ENCODE measurements at regions not wholly inside any gene's neighbourhood (a gene's known extent, or its start where the extent isn't known, plus 50 kb on each side); places are given as distances from the start of the nearest gene placed in this dataset.
"Not testable (repeated sequence)": the region's sequence is repeated elsewhere in the genome, so short reads cannot be mapped to it uniquely, and the experiment has no call there.

- H3K4me1 ChIP-seq (ENCODE audit: insufficient read depth): no peaks in the 10 kb centered on the region
- H3K4me3 ChIP-seq (ENCODE audit: low read depth, low read length): no peak overlapping the region
- DNase-seq (ENCODE audit: extremely low spot score): no peak
- H3K36me3 ChIP-seq (ENCODE audit: insufficient read depth): no peaks in the 10 kb centered on the region
- H3K27ac ChIP-seq (ENCODE audit: low read depth): no peak overlapping the region
- WGBS: 75% methylated on average over 9 of the region's 9 CpGs
These were observed 357.8 kb upstream of the ST8SIA4 start for GRCh38 chr5:101260857-101261256.

- no peak for DNase-seq (ENCODE audit: extremely low spot score)
- 76% methylated on average over 4 of the region's 4 CpGs for WGBS
- no peak overlapping the region for H3K4me3 ChIP-seq (ENCODE audit: low read depth, low read length)
- no peaks in the 10 kb centered on the region for H3K36me3 ChIP-seq (ENCODE audit: insufficient read depth)
- no peaks in the 10 kb centered on the region for H3K4me1 ChIP-seq (ENCODE audit: insufficient read depth)
- H3K27ac ChIP-seq (ENCODE audit: low read depth): no peak overlapping the region
These were observed 350.0 kb upstream of the ST8SIA4 start for GRCh38 chr5:101253096-101253495.

- H3K27ac ChIP-seq (ENCODE audit: low read depth): no peak overlapping the region
- no peak overlapping the region for H3K4me3 ChIP-seq (ENCODE audit: low read depth, low read length)
- WGBS: 91% methylated on average over 1 of the region's 1 CpG
- DNase-seq (ENCODE audit: extremely low spot score): no peak
- no peaks in the 10 kb centered on the region for H3K4me1 ChIP-seq (ENCODE audit: insufficient read depth)
- no peaks in the 10 kb centered on the region for H3K36me3 ChIP-seq (ENCODE audit: insufficient read depth)
These were observed 341.5 kb upstream of the ST8SIA4 start for GRCh38 chr5:101244621-101245020.

DNA sequence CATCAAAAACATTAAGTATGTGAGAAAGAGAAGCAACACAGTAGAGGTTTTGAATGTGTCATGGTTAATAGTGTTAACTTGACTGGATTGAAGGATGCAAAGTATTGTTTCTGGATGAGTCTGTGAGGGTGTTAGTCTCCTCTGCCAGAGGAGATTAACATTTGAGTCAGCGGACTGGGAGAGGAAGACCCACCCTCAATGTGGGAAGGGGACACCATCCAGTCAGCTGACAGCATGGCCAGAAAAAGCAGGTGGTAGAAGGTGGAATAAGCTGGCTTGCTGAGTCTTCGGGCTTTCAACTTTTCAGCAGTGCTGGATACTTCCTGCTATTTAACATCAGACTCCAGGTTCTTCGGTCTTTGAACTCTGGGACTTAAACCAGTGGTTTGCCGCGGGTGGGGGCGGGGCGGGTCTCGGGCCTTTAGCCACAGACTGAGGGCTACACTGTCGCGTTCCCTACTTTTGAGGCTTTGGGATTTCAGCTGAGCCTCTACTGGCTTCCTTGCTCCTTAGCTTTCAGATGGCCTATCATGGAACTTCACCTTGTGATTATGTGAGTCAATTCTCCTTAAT, 309.9 kb upstream of the ST8SIA4 start:
- Histone ChIP-seq H3K4me3 (ENCODE audit: low read depth, low read length) (no peak overlapping the region), H3K36me3 (ENCODE audit: insufficient read depth) (no peaks in the 10 kb centered on the region), H3K4me1 (ENCODE audit: insufficient read depth) (no peaks in the 10 kb centered on the region), H3K27ac (ENCODE audit: low read depth) (no peak overlapping the region)
- no peak for DNase-seq (ENCODE audit: extremely low spot score)
- 71% methylated on average over 10 of the region's 10 CpGs for WGBS

DNA sequence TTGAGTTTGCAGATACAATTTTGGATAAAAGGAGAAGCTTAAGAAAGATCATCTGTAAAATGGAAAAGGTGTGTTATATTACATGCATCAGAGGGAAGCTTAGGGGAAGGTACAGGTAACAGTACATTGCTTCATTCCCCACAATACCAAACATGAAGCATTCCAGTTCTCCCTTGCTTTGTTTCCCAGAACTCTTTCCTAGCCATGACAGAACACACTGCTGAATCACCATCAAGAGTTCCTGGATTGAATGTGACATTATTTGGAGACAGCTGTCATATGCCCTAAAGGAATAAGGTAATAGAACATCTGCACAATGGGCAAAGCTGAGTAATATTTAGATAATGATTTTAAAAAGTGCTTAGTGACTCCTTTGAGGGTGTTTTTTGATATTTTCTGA, 303.5 kb upstream of the ST8SIA4 start:
- H3K4me3 ChIP-seq (ENCODE audit: low read depth, low read length): no peak overlapping the region
- no peaks in the 10 kb centered on the region for H3K4me1 ChIP-seq (ENCODE audit: insufficient read depth)
- DNase-seq (ENCODE audit: extremely low spot score): no peak
- H3K27ac ChIP-seq (ENCODE audit: low read depth): no peak overlapping the region
- no peaks in the 10 kb centered on the region for H3K36me3 ChIP-seq (ENCODE audit: insufficient read depth)

- H3K4me3 ChIP-seq (ENCODE audit: low read depth, low read length); DNase-seq (ENCODE audit: extremely low spot score); H3K36me3 ChIP-seq (ENCODE audit: insufficient read depth); H3K27ac ChIP-seq (ENCODE audit: low read depth); H3K4me1 ChIP-seq (ENCODE audit: insufficient read depth): not testable (repeated sequence)
- WGBS: 75% methylated on average over 3 of the region's 3 CpGs
These were observed 302.0 kb upstream of the ST8SIA4 start for GRCh38 chr5:101205065-101205464.

- H3K27ac ChIP-seq (ENCODE audit: low read depth); H3K36me3 ChIP-seq (ENCODE audit: insufficient read depth); H3K4me1 ChIP-seq (ENCODE audit: insufficient read depth); H3K4me3 ChIP-seq (ENCODE audit: low read depth, low read length); DNase-seq (ENCODE audit: extremely low spot score): not testable (repeated sequence)
- WGBS: 76% methylated on average over 10 of the region's 10 CpGs
These were observed 277.3 kb upstream of the ST8SIA4 start for GRCh38 chr5:101180365-101180764.

DNA sequence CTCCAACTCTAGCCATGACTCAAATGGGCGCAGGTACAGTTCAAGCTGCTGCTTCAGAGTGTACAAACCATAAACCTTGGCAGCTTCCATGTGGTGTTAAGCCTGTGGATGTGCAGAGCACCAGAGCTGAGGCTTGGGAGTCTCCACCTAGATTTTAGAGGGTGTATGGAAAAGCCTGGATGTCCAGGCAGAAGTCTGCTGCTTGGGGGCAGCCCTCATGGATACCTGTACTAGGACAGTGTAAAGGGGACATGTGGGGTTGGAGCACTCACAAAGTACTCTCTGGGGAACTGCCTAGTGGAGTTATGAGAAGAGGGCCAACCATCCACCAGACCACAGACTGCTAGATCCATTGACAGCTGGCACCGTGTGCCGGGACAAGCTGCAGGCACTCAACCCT, 273.5 kb upstream of the ST8SIA4 start:
- no peak for DNase-seq (ENCODE audit: extremely low spot score)
- Histone ChIP-seq H3K4me1 (ENCODE audit: insufficient read depth) (no peaks in the 10 kb centered on the region), H3K4me3 (ENCODE audit: low read depth, low read length) (no peak overlapping the region), H3K27ac (ENCODE audit: low read depth) (no peak overlapping the region), H3K36me3 (ENCODE audit: insufficient read depth) (no peaks in the 10 kb centered on the region)
- 95% methylated on average over 3 of the region's 3 CpGs for WGBS

DNA sequence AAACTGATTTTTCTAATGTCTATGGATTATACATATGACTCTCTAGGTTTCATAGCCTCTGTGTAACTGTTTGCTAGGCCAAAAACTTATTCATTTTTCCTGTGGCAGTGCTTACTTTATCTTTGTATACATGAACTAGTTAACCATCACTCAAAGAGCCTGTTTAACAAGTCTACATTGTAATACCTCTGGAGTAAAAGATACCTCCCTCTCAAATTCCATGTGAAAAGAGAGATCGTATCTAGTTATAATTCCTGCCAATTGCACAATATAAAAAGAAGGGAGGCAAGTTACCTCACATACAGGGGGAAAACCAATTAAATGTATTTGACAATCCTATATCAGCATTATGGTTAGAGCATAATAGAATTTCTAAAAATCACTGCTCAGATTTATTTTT, 271.9 kb upstream of the ST8SIA4 start:
- 28% methylated on average over 1 of the region's 1 CpG for WGBS
- Histone ChIP-seq H3K36me3 (ENCODE audit: insufficient read depth) (no peaks in the 10 kb centered on the region), H3K4me1 (ENCODE audit: insufficient read depth) (no peaks in the 10 kb centered on the region), H3K4me3 (ENCODE audit: low read depth, low read length) (no peak overlapping the region), H3K27ac (ENCODE audit: low read depth) (no peak overlapping the region)
- DNase-seq (ENCODE audit: extremely low spot score): no peak

DNA sequence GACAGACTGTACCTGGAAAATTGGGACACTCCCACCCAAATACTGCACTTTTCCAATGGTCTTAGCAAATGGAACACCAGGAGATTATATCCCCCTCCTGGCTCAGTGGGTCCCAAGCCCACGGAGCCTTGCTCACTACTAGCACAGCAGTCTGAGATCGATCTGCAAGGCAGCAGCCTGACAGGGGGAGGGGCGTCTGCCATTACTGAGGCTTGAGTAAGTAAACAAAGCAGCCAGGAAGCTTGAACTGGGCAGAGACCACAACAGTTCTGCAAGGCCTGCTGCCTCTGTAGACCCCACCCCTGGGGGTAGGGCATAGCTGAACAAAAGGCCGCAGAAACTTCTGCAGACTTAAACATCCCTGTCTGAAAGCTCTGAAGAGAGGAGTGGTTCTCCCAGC, 260.0 kb upstream of the ST8SIA4 start:
- Histone ChIP-seq H3K27ac (ENCODE audit: low read depth) (no peak overlapping the region), H3K4me1 (ENCODE audit: insufficient read depth) (no peaks in the 10 kb centered on the region), H3K4me3 (ENCODE audit: low read depth, low read length) (no peak overlapping the region), H3K36me3 (ENCODE audit: insufficient read depth) (no peaks in the 10 kb centered on the region)
- no peak for DNase-seq (ENCODE audit: extremely low spot score)
- 80% methylated on average over 4 of the region's 4 CpGs for WGBS

DNA sequence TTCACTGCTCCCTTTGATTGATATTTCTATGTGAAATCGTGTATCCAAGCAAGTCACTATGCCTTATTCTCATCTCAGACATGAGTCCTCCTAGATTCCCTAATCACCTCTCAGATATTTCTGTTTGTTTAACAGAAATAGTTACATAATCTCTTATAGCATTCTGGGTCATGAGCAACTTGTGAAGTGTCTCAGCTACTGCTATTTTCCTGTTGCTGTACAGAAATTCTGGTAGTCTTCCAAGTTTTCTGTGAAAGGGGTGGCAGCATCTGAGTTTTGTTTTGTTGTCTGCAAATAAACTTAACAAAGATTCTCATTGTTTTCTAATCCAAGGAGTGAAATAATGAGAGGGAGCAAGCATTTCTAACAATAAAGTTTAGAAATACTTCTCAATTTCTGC, 256.9 kb upstream of the ST8SIA4 start:
- H3K36me3 ChIP-seq (ENCODE audit: insufficient read depth): no peaks in the 10 kb centered on the region
- DNase-seq (ENCODE audit: extremely low spot score): no peak
- H3K4me1 ChIP-seq (ENCODE audit: insufficient read depth): no peaks in the 10 kb centered on the region
- 40% methylated on average over 1 of the region's 1 CpG for WGBS
- H3K4me3 ChIP-seq (ENCODE audit: low read depth, low read length): no peak overlapping the region
- no peak overlapping the region for H3K27ac ChIP-seq (ENCODE audit: low read depth)

GRCh38 chr5:101159006-101159405, 255.9 kb upstream of the ST8SIA4 start:
- H3K27ac ChIP-seq (ENCODE audit: low read depth): no peak overlapping the region
- DNase-seq (ENCODE audit: extremely low spot score): no peak
- H3K4me3 ChIP-seq (ENCODE audit: low read depth, low read length): no peak overlapping the region
- no peaks in the 10 kb centered on the region for H3K4me1 ChIP-seq (ENCODE audit: insufficient read depth)
- 25% methylated on average over 2 of the region's 2 CpGs for WGBS
- H3K36me3 ChIP-seq (ENCODE audit: insufficient read depth): no peaks in the 10 kb centered on the region

- WGBS: 91% methylated on average over 1 of the region's 1 CpG
- no peaks in the 10 kb centered on the region for H3K4me1 ChIP-seq (ENCODE audit: insufficient read depth)
- H3K36me3 ChIP-seq (ENCODE audit: insufficient read depth): no peaks in the 10 kb centered on the region
- no peak overlapping the region for H3K27ac ChIP-seq (ENCODE audit: low read depth)
- DNase-seq (ENCODE audit: extremely low spot score): no peak
- no peak overlapping the region for H3K4me3 ChIP-seq (ENCODE audit: low read depth, low read length)
These were observed 250.4 kb upstream of the ST8SIA4 start for GRCh38 chr5:101153526-101153925.

DNA sequence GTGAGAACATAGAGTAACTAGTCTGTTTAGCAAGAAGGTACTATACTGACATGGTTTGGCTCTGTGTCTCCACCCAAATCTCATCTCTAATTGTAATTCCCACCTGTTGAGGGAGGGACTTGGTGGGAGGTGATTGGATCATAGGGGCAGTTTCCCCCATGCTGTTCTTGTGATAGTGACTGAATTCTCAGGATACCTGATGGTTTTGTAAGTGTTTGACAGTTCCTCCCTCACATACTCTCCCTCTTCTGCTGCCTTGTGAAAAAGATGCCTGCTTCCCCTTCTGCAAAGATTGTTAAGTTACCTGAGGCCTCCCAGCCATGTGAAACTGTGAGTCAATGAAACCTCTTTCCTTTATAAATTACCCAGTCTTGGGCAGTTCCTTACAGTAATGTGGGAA, 240.4 kb upstream of the ST8SIA4 start:
- no peak for DNase-seq (ENCODE audit: extremely low spot score)
- no peaks in the 10 kb centered on the region for H3K36me3 ChIP-seq (ENCODE audit: insufficient read depth)
- H3K4me3 ChIP-seq (ENCODE audit: low read depth, low read length): no peak overlapping the region
- no peaks in the 10 kb centered on the region for H3K4me1 ChIP-seq (ENCODE audit: insufficient read depth)
- H3K27ac ChIP-seq (ENCODE audit: low read depth): no peak overlapping the region

GRCh38 chr5:101142102-101142501, 239.0 kb upstream of the ST8SIA4 start:
- DNase-seq (ENCODE audit: extremely low spot score): no peak
- no peak overlapping the region for H3K27ac ChIP-seq (ENCODE audit: low read depth)
- 78% methylated on average over 3 of the region's 3 CpGs for whole genome bisulfite sequencing

More at GRCh38 chr5:101142102-101142501, 239.0 kb upstream of the ST8SIA4 start:
- no peak overlapping the region for H3K4me3 ChIP-seq (ENCODE audit: low read depth, low read length)
- no peaks in the 10 kb centered on the region for H3K4me1 ChIP-seq (ENCODE audit: insufficient read depth)
- H3K36me3 ChIP-seq (ENCODE audit: insufficient read depth): no peaks in the 10 kb centered on the region

Measured in urinary bladder (tissue), 3 donors.